VCaP (cell line): ENCODE measurements at regions not wholly inside any gene's neighbourhood (a gene's known extent, or its start where the extent isn't known, plus 50 kb on each side); places are given as distances from the start of the nearest gene placed in this dataset.

ENCODE experiments used
- H3K27ac ChIP-seq: fragments of 450-650 bp; 2 replicates; pipeline ENCODE4 v1.5.1; 2017
- TF ChIP-seq, protein P1 (sequence below): fragments of 450-650 bp; conservative IDR thresholded peaks from 2 replicates; pipeline ENCODE4 v1.5.1; 2017; ENCODE audit warnings: mild to moderate bottlenecking, moderate library complexity

DNA sequence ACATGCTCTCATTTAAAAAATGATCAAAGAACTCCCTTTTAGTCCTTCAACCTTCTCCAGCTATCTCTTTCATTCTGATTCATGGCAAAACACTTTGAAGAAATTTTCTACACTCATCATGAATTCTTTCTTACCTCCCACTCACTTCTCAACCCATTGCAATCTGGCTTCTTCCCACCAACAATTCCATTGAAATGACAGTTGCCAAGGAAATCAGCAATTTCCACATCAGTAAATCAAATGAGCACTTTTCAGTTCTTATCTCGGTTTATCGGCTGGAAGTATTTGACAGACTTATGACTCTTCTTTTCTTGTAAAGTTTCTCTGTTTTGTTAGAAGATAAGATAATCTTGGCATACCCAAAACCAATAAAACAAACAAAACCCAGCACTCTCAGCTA, 99.1 kb upstream of the CACNA2D1 start:
- TF ChIP-seq, protein P1, sequence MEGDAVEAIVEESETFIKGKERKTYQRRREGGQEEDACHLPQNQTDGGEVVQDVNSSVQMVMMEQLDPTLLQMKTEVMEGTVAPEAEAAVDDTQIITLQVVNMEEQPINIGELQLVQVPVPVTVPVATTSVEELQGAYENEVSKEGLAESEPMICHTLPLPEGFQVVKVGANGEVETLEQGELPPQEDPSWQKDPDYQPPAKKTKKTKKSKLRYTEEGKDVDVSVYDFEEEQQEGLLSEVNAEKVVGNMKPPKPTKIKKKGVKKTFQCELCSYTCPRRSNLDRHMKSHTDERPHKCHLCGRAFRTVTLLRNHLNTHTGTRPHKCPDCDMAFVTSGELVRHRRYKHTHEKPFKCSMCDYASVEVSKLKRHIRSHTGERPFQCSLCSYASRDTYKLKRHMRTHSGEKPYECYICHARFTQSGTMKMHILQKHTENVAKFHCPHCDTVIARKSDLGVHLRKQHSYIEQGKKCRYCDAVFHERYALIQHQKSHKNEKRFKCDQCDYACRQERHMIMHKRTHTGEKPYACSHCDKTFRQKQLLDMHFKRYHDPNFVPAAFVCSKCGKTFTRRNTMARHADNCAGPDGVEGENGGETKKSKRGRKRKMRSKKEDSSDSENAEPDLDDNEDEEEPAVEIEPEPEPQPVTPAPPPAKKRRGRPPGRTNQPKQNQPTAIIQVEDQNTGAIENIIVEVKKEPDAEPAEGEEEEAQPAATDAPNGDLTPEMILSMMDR: no peak
- no peak overlapping the region for H3K27ac ChIP-seq

DNA sequence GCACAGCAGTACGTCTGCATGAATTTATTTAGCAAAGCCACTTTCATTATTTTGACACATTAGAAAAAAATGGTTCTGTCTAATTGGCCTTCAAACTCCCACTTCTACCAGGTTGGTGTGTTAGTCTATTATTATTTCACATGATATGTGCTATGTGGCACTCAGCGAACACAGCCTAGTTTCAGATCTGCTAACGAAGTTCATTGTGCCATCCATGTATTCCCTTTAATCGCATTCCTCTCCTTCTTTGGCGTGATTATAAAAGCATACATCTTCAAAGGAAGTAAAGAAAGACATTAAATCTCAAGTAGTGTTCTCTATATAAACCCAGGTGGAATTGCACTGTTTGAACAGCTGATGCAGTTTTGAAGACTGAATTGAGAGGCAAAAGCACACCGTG, 96.4 kb upstream of the CACNA2D1 start:
- TF ChIP-seq, protein P1: no peak

DNA sequence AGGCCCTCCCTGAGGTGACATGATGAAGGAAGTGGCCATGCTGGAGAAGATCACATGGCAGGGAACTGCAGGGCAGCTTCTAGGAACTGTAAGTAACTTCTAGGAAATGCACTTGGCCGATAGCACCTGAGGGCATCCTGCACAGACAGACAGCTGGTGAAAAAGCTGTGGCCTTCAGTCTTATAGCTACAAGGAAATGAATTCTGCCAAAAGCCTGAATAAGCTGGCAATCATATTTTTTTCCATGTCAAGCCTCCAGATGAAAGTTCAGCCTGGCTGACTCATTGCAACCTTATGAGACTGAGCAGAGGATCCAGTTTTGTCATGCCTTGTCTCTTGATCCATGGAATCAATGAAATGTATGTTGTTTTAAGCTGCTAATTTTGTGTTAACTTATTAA, 91.1 kb upstream of the CACNA2D1 start:
- no peak overlapping the region for H3K27ac ChIP-seq
- TF ChIP-seq, protein P1: no peak

More for the DNA sequence above, 96.4 kb upstream of the CACNA2D1 start:
- H3K27ac ChIP-seq: peak overlapping the region; percentile 41

DNA sequence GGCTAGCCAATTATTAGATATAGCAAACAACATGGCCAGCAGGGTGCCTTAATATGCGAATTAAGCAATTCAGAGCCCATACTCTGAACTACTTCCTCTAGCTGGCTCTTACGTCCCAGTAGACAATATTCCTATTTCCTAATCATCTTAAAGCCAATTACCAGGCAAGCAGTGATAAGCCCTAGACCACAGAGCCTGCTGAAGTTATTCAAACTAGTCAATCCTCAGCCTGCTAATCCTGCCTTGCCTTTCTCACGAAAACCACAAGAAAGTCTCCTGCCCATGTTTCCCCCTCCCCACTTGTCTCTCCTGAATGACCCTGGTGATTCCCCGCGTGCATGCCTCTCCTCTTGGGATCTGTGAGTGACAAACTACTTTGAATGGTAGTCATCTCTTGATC, 86.8 kb upstream of the CACNA2D1 start:
- TF ChIP-seq, protein P1: no peak
- no peak overlapping the region for H3K27ac ChIP-seq

DNA sequence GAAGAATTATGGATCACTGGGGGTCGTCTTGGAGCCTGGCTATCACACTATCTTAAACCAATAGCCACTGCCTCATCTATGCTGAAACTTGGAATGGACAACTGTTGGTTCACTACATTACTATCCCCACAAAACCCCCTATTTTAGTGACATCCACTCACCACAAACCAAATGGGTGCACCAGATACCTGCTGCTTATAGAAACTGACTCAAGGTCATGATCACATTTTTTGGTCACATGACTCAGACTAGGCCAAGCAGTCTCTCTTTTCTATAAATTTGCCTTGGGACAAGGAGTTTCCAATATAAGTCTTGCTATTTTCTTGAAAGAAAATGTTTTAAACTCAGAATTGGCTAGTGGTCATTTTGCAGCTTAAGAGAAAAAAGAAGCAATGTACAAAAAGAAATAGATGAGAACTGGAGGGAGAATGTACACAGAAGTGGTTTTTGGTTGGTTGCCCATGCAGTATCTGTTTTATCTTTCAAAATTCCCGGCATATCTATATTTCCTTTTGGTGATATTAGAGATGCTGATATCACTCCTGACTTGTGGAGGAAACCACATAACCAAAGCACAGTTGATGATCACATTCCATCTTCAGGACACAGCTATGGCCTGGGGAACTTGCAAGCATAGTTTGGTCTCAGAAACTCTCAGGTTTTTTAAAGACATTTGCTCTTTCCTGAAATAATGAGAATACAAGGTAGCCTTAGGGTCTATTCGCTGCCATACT, 85.2 kb upstream of the CACNA2D1 start:
- H3K27ac ChIP-seq: no peak overlapping the region
- TF ChIP-seq, protein P1: no peak

DNA sequence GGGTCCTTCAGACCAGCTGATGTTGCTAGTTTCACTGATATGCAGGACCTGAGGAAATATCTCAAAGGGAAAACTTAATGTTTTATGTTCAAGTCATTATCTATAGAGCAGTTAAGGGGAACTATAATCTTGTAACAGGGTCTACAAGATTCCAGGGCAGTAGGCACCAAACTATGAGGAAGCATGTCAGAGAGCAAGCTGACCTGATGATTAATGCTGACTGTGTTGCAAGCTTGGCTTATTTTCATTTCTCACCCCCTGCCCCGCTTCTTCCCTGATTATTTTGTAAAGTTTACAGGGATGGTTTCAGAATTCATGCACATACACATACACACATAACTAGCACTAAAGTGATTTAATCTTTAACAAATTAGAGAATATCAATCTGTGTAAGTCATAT, 84.3 kb upstream of the CACNA2D1 start:
- TF ChIP-seq, protein P1: no peak
- H3K27ac ChIP-seq: no peak overlapping the region

DNA sequence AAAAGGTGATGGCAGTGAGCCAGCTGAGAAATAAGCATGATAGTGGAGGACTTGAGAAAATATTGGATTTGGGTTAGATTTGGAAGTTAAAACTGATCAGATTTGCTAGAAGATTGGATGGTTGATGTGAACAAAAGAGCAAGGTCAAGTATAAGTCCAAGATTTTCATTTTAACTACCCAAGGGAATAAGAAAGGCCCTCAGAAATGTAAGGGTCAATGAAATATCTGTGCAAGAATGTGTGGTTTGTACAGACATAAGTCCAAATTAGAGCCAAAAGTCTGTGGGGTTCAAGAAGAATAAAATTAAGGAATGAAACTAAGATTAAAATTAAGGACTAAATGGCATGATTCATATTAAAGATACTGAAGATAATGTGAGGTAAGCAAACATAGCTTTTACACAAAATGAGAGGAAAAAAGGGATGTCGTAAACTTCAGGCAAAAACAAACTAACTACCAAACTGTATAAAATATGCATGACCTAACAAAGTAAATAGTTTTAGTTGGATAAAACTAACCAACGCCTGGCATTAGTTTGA, 78.4 kb upstream of the CACNA2D1 start:
- TF ChIP-seq, protein P1: no peak
- H3K27ac ChIP-seq: no peak overlapping the region
